ENCODE measurements at regions not wholly inside any gene's neighbourhood (a gene's known extent, or its start where the extent isn't known, plus 50 kb on each side); places are given as distances from the start of the nearest gene placed in this dataset.

DNA sequence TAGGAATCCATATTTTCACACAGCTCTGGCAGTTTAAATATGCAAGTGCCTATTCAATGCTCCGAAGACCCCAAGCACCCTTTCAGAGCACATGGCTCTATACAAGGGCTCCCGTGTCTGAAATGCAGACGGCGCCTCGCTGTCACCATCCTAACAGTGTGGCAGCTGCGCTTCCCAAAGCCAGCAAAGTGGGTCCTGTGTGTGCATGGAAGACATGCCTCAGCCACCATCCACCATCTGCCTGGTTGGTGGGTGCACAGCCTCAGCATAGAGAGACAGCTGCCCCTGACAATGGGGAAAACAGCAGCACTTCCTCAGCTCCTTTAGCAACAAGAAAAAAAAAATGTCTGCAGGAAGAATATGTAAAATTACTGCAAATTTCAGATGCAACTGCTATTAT, 218.1 kb downstream of the SP3 start:
- TF ChIP-seq POLR2A (IDR thresholded peaks at IDR 0.05; ENCODE audit: low read depth, low read length) (no peak), TAF1 (IDR thresholded peaks at IDR 0.05; ENCODE audit: borderline replicate concordance, low read depth, low read length) (no peak), POLR2AphosphoS5 (IDR thresholded peaks at IDR 0.05; ENCODE audit: low read depth, low read length) (no peak)

Measured in GM12892 (cell line).